GF-D8 (cell line): ENCODE measurements at regions not wholly inside any gene's neighbourhood (a gene's known extent, or its start where the extent isn't known, plus 50 kb on each side); places are given as distances from the start of the nearest gene placed in this dataset.
A peak's percentile ranks its signal among the peaks of the same experiment; 100 is the strongest.
"Not testable (repeated sequence)": the region's sequence is repeated elsewhere in the genome, so short reads cannot be mapped to it uniquely, and the experiment has no call there.

Source experiments
- DNase-seq: peaks from one replicate; lab custom pipeline; 2025; lab: John Stamatoyannopoulos, UW

- not testable (repeated sequence) for DNase-seq
These were observed 117.0 kb downstream of the CEP44 start for GRCh38 chr4:174400603-174401302.

- no peak for DNase-seq
These were observed 115.0 kb downstream of the CEP44 start for GRCh38 chr4:174398728-174399127.

- DNase-seq: no peak
These were observed 113.8 kb downstream of the CEP44 start for GRCh38 chr4:174397366-174398155.

- no peak for DNase-seq
These were observed 112.9 kb downstream of the CEP44 start for GRCh38 chr4:174396599-174397110.

GRCh38 chr4:174394915-174395314 is 111.2 kb downstream of the CEP44 start:
- no peak for DNase-seq

- no peak for DNase-seq
These were observed 105.7 kb downstream of the CEP44 start for GRCh38 chr4:174389439-174389838.

- DNase-seq: no peak
These were observed 104.9 kb downstream of the CEP44 start for GRCh38 chr4:174388461-174389145.

- no peak for DNase-seq
These were observed 104.0 kb downstream of the CEP44 start for GRCh38 chr4:174387721-174388120.

- DNase-seq: no peak
These were observed 103.4 kb downstream of the CEP44 start for GRCh38 chr4:174387143-174387542.

- DNase-seq: no peak
These were observed 100.1 kb downstream of the CEP44 start for GRCh38 chr4:174383783-174384182.

GRCh38 chr4:174382938-174383605 is 99.4 kb downstream of the CEP44 start:
- DNase-seq: peak; percentile 2
